ENCODE measurements at regions not wholly inside any gene's neighbourhood (a gene's known extent, or its start where the extent isn't known, plus 50 kb on each side); places are given as distances from the start of the nearest gene placed in this dataset.
"Not testable (repeated sequence)": the region's sequence is repeated elsewhere in the genome, so short reads cannot be mapped to it uniquely, and the experiment has no call there.

DNA sequence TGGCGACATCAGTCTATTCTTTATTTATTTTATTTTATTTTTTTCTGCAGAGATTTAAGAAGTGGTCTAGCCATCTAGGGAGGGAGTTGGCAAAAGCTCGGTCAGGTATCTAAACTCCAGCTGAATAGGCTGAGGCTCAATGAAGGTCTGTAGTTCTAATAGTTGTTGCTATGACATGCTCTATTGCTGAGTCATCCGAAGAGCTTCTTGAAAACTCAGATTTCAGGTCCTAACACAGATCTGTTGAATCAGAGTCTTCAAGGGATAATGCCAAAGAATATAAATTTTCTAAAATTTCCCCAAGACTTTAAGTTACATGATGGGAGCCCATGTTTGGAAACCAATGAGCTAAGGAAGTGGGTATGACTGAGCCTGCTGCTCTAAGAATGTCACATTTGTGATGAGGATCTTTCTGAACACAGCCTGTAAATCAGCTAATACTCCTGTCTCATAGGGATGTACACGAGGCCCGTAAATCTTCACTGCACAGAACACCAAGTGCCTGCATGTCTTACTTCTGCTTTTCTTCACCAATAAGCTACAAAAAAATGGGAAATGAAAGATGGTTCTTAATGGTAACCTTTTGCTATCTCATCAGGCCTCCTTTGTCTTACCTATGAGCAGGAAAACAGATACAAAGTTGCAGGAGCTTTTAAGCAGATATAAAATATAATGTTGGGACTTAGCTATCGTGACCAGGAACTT is 901.4 kb upstream of the API5 start:
- Histone ChIP-seq H3K36me3 (no peaks in the 10 kb centered on the region), H3K4me3 (no peak overlapping the region), H3K27me3 (no peaks in the 10 kb centered on the region), H3K4me1 (no peaks in the 10 kb centered on the region), H3K9me3 (no peaks in the 10 kb centered on the region), H3K27ac (no peak overlapping the region)
- TF ChIP-seq, protein P1, sequence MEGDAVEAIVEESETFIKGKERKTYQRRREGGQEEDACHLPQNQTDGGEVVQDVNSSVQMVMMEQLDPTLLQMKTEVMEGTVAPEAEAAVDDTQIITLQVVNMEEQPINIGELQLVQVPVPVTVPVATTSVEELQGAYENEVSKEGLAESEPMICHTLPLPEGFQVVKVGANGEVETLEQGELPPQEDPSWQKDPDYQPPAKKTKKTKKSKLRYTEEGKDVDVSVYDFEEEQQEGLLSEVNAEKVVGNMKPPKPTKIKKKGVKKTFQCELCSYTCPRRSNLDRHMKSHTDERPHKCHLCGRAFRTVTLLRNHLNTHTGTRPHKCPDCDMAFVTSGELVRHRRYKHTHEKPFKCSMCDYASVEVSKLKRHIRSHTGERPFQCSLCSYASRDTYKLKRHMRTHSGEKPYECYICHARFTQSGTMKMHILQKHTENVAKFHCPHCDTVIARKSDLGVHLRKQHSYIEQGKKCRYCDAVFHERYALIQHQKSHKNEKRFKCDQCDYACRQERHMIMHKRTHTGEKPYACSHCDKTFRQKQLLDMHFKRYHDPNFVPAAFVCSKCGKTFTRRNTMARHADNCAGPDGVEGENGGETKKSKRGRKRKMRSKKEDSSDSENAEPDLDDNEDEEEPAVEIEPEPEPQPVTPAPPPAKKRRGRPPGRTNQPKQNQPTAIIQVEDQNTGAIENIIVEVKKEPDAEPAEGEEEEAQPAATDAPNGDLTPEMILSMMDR (IDR thresholded peaks at IDR 0.05): no peak
- TF ChIP-seq EP300 (IDR thresholded peaks at IDR 0.05) (no peak), POLR2AphosphoS5 (IDR thresholded peaks at IDR 0.05) (no peak), POLR2A (IDR thresholded peaks at IDR 0.05) (no peak)
- ATAC-seq: no peak
- 73 to 85% methylated on average over 4 to 6 of the region's 6 CpGs for whole genome bisulfite sequencing, 2 donors (ENCODE audit: low coverage in 1 of 2)

- no peaks in the 10 kb centered on the region for H3K27me3 ChIP-seq
- 43 to 52% methylated on average over 4 of the region's 4 CpGs for WGBS, 2 donors (ENCODE audit: low coverage in 1 of 2)
- no peaks in the 10 kb centered on the region for H3K9me3 ChIP-seq
- no peak for TF ChIP-seq POLR2AphosphoS5 (IDR thresholded peaks at IDR 0.05)
- TF ChIP-seq, protein P1 (IDR thresholded peaks at IDR 0.05): no peak
- no peak for TF ChIP-seq EP300 (IDR thresholded peaks at IDR 0.05)
- TF ChIP-seq POLR2A (IDR thresholded peaks at IDR 0.05): no peak
- no peaks in the 10 kb centered on the region for H3K36me3 ChIP-seq
- no peak overlapping the region for H3K27ac ChIP-seq
- no peak overlapping the region for H3K4me3 ChIP-seq
- ATAC-seq: no peak
- no peaks in the 10 kb centered on the region for H3K4me1 ChIP-seq
Observed at GRCh38 chr11:42412590-42412989, 899.2 kb upstream of the API5 start.

GRCh38 chr11:42417691-42418090 is 894.1 kb upstream of the API5 start:
- TF ChIP-seq EP300 (IDR thresholded peaks at IDR 0.05) (no peak), POLR2A (IDR thresholded peaks at IDR 0.05) (no peak), POLR2AphosphoS5 (IDR thresholded peaks at IDR 0.05) (no peak)
- TF ChIP-seq, protein P1 (IDR thresholded peaks at IDR 0.05): no peak
- no peak for ATAC-seq
- H3K27ac ChIP-seq: no peak overlapping the region
- H3K4me3 ChIP-seq: no peak overlapping the region
- H3K27me3 ChIP-seq: no peaks in the 10 kb centered on the region
- no peaks in the 10 kb centered on the region for H3K36me3 ChIP-seq
- H3K4me1 ChIP-seq: no peaks in the 10 kb centered on the region
- H3K9me3 ChIP-seq: no peaks in the 10 kb centered on the region

DNA sequence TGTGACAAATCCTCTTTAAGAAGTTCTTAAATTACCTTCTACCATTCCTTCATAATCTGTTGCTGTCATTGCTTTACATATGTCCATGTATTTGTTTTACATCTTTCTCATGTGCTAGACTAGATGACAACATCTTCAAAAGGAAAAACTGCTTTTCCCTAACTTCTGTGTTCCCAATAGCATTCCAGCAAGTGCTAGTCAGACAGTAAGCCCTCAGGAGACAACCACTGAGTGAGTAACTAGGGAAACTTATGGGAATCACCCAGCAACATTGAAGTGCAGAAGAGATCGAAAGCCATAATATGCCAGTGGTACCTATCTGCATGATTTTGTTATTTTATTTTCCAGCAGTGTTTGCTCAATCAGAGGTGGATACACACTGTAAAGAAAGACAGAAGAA is 889.7 kb upstream of the API5 start:
- no peak for ATAC-seq
- TF ChIP-seq POLR2A (IDR thresholded peaks at IDR 0.05): no peak
- TF ChIP-seq, protein P1 (IDR thresholded peaks at IDR 0.05): no peak
- no peak for TF ChIP-seq POLR2AphosphoS5 (IDR thresholded peaks at IDR 0.05)
- no peak for TF ChIP-seq EP300 (IDR thresholded peaks at IDR 0.05)
- no peak overlapping the region for H3K27ac ChIP-seq
- no peaks in the 10 kb centered on the region for H3K4me1 ChIP-seq
- no peak overlapping the region for H3K4me3 ChIP-seq
- WGBS, 2 donors (ENCODE audit: low coverage in 1 of 2): 88 to 91% methylated on average over 1 of the region's 1 CpG
- no peaks in the 10 kb centered on the region for H3K36me3 ChIP-seq
- H3K9me3 ChIP-seq: no peaks in the 10 kb centered on the region
- H3K27me3 ChIP-seq: no peaks in the 10 kb centered on the region

- not testable (repeated sequence) for ATAC-seq, H3K27me3 ChIP-seq, H3K27ac ChIP-seq, H3K9me3 ChIP-seq, H3K4me1 ChIP-seq, H3K36me3 ChIP-seq, H3K4me3 ChIP-seq
- WGBS, 2 donors (ENCODE audit: low coverage in 1 of 2): 84 to 97% methylated on average over 7 to 10 of the region's 25 CpGs
Observed at GRCh38 chr11:42434911-42435310, 876.9 kb upstream of the API5 start.

Data from gastroesophageal sphincter (tissue), 4 donors.